IMR-90 (cell line): ENCODE measurements at regions not wholly inside any gene's neighbourhood (a gene's known extent, or its start where the extent isn't known, plus 50 kb on each side); places are given as distances from the start of the nearest gene placed in this dataset.

Experiments used
- ATAC-seq: fragments of 200-7000 bp; cut with Tn5 transposase; 2 replicates; pipeline ENCODE4 v1.9.1; 2020; ENCODE audit warnings: low read depth, mild to moderate bottlenecking, moderate library complexity
- BruUV-seq: library from RNA; stranded (reverse); fragments of 400-500 nt; replicated peaks from 2 replicates; lab custom pipeline; 2021; lab: Mats Ljungman, UMichigan
- CTCF ChIA-PET: fragments of 300-600 bp; formaldehyde crosslinking; extraction: SDS; loops from one replicate; lab custom pipeline; 2021; ENCODE audit warnings: antibody characterized with exemption; lab: Yijun Ruan, JAX
- POLR2A ChIA-PET: fragments of 300-600 bp; sonication (Branson Sonifier 250); formaldehyde crosslinking; loops from one replicate; lab custom pipeline; 2022; ENCODE audit warnings: antibody characterized with exemption; ENCODE audit not compliant: unreplicated experiment; lab: Charles Lee
- DNase-seq: peaks from one replicate; pipeline ENCODE4 v3.0.0; 2013
- H2AFZ ChIP-seq: replicated peaks from 2 replicates; pipeline ENCODE3; 2013; ENCODE audit warnings: low read length, mild to moderate bottlenecking; ENCODE audit not compliant: poor library complexity
- H2AK5ac ChIP-seq: 2 replicates; pipeline ENCODE4 v1.6.1; 2013; ENCODE audit warnings: low read depth, low read length, inconsistent platforms
- H2AK9ac ChIP-seq: replicated peaks from 2 replicates; pipeline ENCODE3; 2013; ENCODE audit warnings: mild to moderate bottlenecking, low read depth, low read length, moderate library complexity; ENCODE audit not compliant: poor library complexity
- H2BK120ac ChIP-seq: 2 replicates; pipeline ENCODE4 v1.6.1; 2013; ENCODE audit warnings: low read depth, low read length, inconsistent platforms
- H2BK15ac ChIP-seq: 3 replicates; pipeline ENCODE4 v1.6.1; 2013; ENCODE audit warnings: low read depth, low read length, inconsistent platforms
- H2BK20ac ChIP-seq: 2 replicates; pipeline ENCODE4 v1.6.1; 2013; ENCODE audit warnings: low read depth, mild to moderate bottlenecking, inconsistent platforms, low read length, moderate library complexity
- H2BK5ac ChIP-seq: 2 replicates; pipeline ENCODE4 v1.6.1; 2013; ENCODE audit warnings: mild to moderate bottlenecking, low read depth, low read length, inconsistent platforms; ENCODE audit not compliant: poor library complexity, severe bottlenecking
- H3K14ac ChIP-seq: replicated peaks from 2 replicates; pipeline ENCODE4 v1.6.1; 2013; ENCODE audit warnings: low read depth, low read length, inconsistent platforms
- H3K18ac ChIP-seq: 2 replicates; pipeline ENCODE4 v1.6.1; 2013; ENCODE audit warnings: low read depth, low read length, control low read depth
- H3K23ac ChIP-seq: 2 replicates; pipeline ENCODE4 v1.6.1; 2013; ENCODE audit warnings: low read depth, low read length, inconsistent platforms
- H3K27ac ChIP-seq: 2 replicates; pipeline ENCODE4 v1.5.1; 2013; ENCODE audit warnings: mild to moderate bottlenecking, control low read depth, low read length; ENCODE audit not compliant: insufficient read depth
- H3K27me3 ChIP-seq: 2 replicates; pipeline ENCODE4 v1.6.1; 2013; ENCODE audit warnings: low read length; ENCODE audit not compliant: control insufficient read depth, insufficient read depth
- H3K36me3 ChIP-seq: 2 replicates; pipeline ENCODE4 v1.6.1; 2013; ENCODE audit warnings: low read length, mixed read lengths; ENCODE audit not compliant: control insufficient read depth, insufficient read depth
- H3K4ac ChIP-seq: 2 replicates; pipeline ENCODE4 v1.6.1; 2013; ENCODE audit warnings: low read depth, low read length, inconsistent platforms
- H3K4me1 ChIP-seq: 2 replicates; pipeline ENCODE4 v1.6.1; 2013; ENCODE audit warnings: low read length, mixed read lengths; ENCODE audit not compliant: control insufficient read depth, insufficient read depth
- H3K4me2 ChIP-seq: 2 replicates; pipeline ENCODE4 v1.6.1; 2013; ENCODE audit warnings: low read depth, mild to moderate bottlenecking, control low read depth, low read length, moderate library complexity
- H3K4me3 ChIP-seq: 2 replicates; pipeline ENCODE4 v1.5.1; 2013; ENCODE audit warnings: low read depth, mild to moderate bottlenecking, control low read depth, low read length, moderate library complexity; ENCODE audit not compliant: insufficient read depth
- H3K56ac ChIP-seq: 2 replicates; pipeline ENCODE4 v1.6.1; 2013; ENCODE audit warnings: low read length, inconsistent platforms; ENCODE audit not compliant: insufficient read depth; ENCODE audit errors: extremely low read depth
- H3K79me1 ChIP-seq, 2 experiments: 2 replicates each; pipeline ENCODE4 v1.6.1; 2013; ENCODE audit warnings: low read length in 2 of 2, inconsistent platforms in 1 of 2, low read depth in 1 of 2
- H3K9ac ChIP-seq: 2 replicates; pipeline ENCODE4 v1.6.1; 2013; ENCODE audit warnings: low read depth, low read length, control low read depth
- H3K9me1 ChIP-seq: 2 replicates; pipeline ENCODE4 v1.6.1; 2013; ENCODE audit warnings: low read length, inconsistent platforms; ENCODE audit not compliant: insufficient read depth
- H3K9me3 ChIP-seq: 2 replicates; pipeline ENCODE4 v1.6.1; 2013; ENCODE audit warnings: low read length; ENCODE audit not compliant: control insufficient read depth, insufficient read depth
- H4K20me1 ChIP-seq: 2 replicates; pipeline ENCODE4 v1.6.1; 2013; ENCODE audit warnings: low read length, inconsistent platforms; ENCODE audit not compliant: insufficient read depth
- H4K5ac ChIP-seq: 2 replicates; pipeline ENCODE4 v1.6.1; 2013; ENCODE audit warnings: mild to moderate bottlenecking, low read depth, low read length, control low read depth
- H4K8ac ChIP-seq, 2 experiments: 2 replicates each; pipeline ENCODE4 v1.6.1; 2013; ENCODE audit warnings: low read depth in 2 of 2, low read length in 2 of 2, control low read depth in 1 of 2, inconsistent platforms in 1 of 2
- H4K91ac ChIP-seq: 2 replicates; pipeline ENCODE4 v1.6.1; 2013; ENCODE audit warnings: low read depth, low read length, inconsistent platforms; ENCODE audit not compliant: insufficient read depth
- BHLHE40 ChIP-seq: fragments of 150-350 bp; IDR thresholded peaks from 2 replicates; pipeline ENCODE4 v1.6.1; 2016; ENCODE audit warnings: mild to moderate bottlenecking, low read depth, low read length
- CEBPB ChIP-seq: IDR thresholded peaks from 2 replicates; pipeline ENCODE4 v1.6.1; 2012; ENCODE audit warnings: low read depth, low read length, improper control_type of control experiment
- CHD1 ChIP-seq: IDR thresholded peaks from 2 replicates; pipeline ENCODE4 v1.6.1; 2012; ENCODE audit warnings: low read depth, low read length, improper control_type of control experiment
- CTCF ChIP-seq: conservative IDR thresholded peaks from 2 replicates; pipeline ENCODE4 v1.5.1; 2012; ENCODE audit warnings: mild to moderate bottlenecking, low read depth, low read length, improper control_type of control experiment
- ELK1 ChIP-seq: fragments of 150-350 bp; IDR thresholded peaks from 2 replicates; pipeline ENCODE4 v1.6.1; 2016; ENCODE audit warnings: low read depth, mild to moderate bottlenecking, low read length, moderate library complexity, borderline replicate concordance
- MAFK ChIP-seq: IDR thresholded peaks from 2 replicates; pipeline ENCODE4 v1.6.1; 2012; ENCODE audit warnings: low read depth, low read length, improper control_type of control experiment
- MAZ ChIP-seq: IDR thresholded peaks from 2 replicates; pipeline ENCODE4 v1.6.1; 2012; ENCODE audit warnings: low read depth, mild to moderate bottlenecking, low read length, improper control_type of control experiment, moderate library complexity, borderline replicate concordance
- MXI1 ChIP-seq: IDR thresholded peaks from 2 replicates; pipeline ENCODE4 v1.6.1; 2012; ENCODE audit warnings: low read depth, mild to moderate bottlenecking, low read length, moderate library complexity, borderline replicate concordance
- NFE2L2 ChIP-seq: fragments of 150-350 bp; IDR thresholded peaks from 2 replicates; pipeline ENCODE4 v1.6.1; 2016; ENCODE audit warnings: low read depth, mild to moderate bottlenecking, low read length
- POLR2A ChIP-seq: IDR thresholded peaks from 2 replicates; pipeline ENCODE4 v1.6.1; 2012; ENCODE audit warnings: mild to moderate bottlenecking, low read depth, low read length
- RAD21 ChIP-seq: IDR thresholded peaks from 2 replicates; pipeline ENCODE4 v1.6.1; 2012; ENCODE audit warnings: low read length, improper control_type of control experiment
- RCOR1 ChIP-seq: IDR thresholded peaks from 2 replicates; pipeline ENCODE4 v1.6.1; 2012; ENCODE audit warnings: mild to moderate bottlenecking, low read length, improper control_type of control experiment; ENCODE audit not compliant: insufficient replicate concordance
- RFX5 ChIP-seq: IDR thresholded peaks from 2 replicates; pipeline ENCODE4 v1.8.0; 2012; ENCODE audit warnings: low read depth, mild to moderate bottlenecking, low read length, moderate library complexity
- SMC3 ChIP-seq: fragments of 150-350 bp; IDR thresholded peaks from 2 replicates; pipeline ENCODE4 v1.6.1; 2016; ENCODE audit warnings: low read depth, mild to moderate bottlenecking, antibody characterized with exemption, low read length, moderate library complexity
- USF2 ChIP-seq: fragments of 150-350 bp; IDR thresholded peaks from 2 replicates; pipeline ENCODE4 v1.6.1; 2017; ENCODE audit warnings: mild to moderate bottlenecking, antibody characterized with exemption, low read length, low read depth
- WGBS, 2 experiments: methylation state at CpG; one replicate each; pipeline versions ENCODE4 v1.1.5 to v1.1.7; 2013; ENCODE audit warnings: missing lambda C conversion rate in 2 of 2; ENCODE audit not compliant: insufficient read length in 1 of 2; ENCODE audit errors: extremely low coverage in 2 of 2; 5-methylcytosine and 5-hydroxymethylcytosine counted together
- dilution Hi-C: fragments of 300-500 bp; cut with HindIII; formaldehyde crosslinking; loops from one replicate; pipeline ENCODE4 v1.14.3; 2018; ENCODE audit warnings: low sequenced_read_pairs; ENCODE audit not compliant: unreplicated experiment
- in situ Hi-C: fragments of 300-500 bp; cut with MboI; formaldehyde crosslinking; loops from 3 replicates; pipeline ENCODE4 v1.14.3; 2019; ENCODE audit warnings: low sequenced_read_pairs, inconsistent platforms, mixed read lengths
- intact Hi-C: fragments of 100-400 bp; cut with micrococcal nuclease; formaldehyde crosslinking; loops from 2 replicates; pipeline ENCODE4 v1.10.0; 2022

GRCh38 chr2:186101616-186102015, 363.0 kb downstream of the FSIP2 start:
- intact Hi-C loops, result no loop called here
- Histone ChIP-seq H2BK20ac (no peak overlapping the region), H2AK5ac (no peak overlapping the region), H4K91ac (no peak overlapping the region), H3K27me3 (no peaks in the 10 kb centered on the region), H4K5ac (no peak overlapping the region), H2AFZ (no peak overlapping the region), H3K9me1 (no peaks in the 10 kb centered on the region), H3K23ac (no peak overlapping the region), H2AK9ac (no peak overlapping the region), H2BK5ac (no peak overlapping the region), H4K20me1 (no peaks in the 10 kb centered on the region), H3K14ac (no peak overlapping the region), H2BK15ac (no peak overlapping the region), H3K79me1 (no peaks in the 10 kb centered on the region), H3K36me3 (no peaks in the 10 kb centered on the region), H3K4me1 (no peaks in the 10 kb centered on the region), H3K9me3 (no peaks in the 10 kb centered on the region), H3K56ac (no peak overlapping the region; the same call in 1 of the 2 replicates), H4K8ac (no peak overlapping the region), H2BK120ac (no peak overlapping the region), H3K18ac (no peak overlapping the region), H3K4ac (no peak overlapping the region), H3K9ac (no peak overlapping the region), H3K27ac (no peak overlapping the region), H3K4me3 (no peak overlapping the region), H3K4me2 (no peak overlapping the region)
- in situ Hi-C loops, result no loop called here
- dilution Hi-C loops, result no loop called here
- DNase-seq (no peak), ATAC-seq (no peak)
- BruUV-seq, result no TSS peak
- WGBS, 2 experiments, result no CpG with 5 or more reads among the region's 3 CpGs
- POLR2A ChIA-PET, result no interaction called here
- TF ChIP-seq CHD1 (no peak), RCOR1 (no peak), CTCF (no peak), RAD21 (no peak), USF2 (no peak), NFE2L2 (no peak), SMC3 (no peak), MAFK (no peak), ELK1 (no peak), POLR2A (no peak), MAZ (no peak), BHLHE40 (no peak), CEBPB (no peak), MXI1 (no peak), RFX5 (no peak)
- CTCF ChIA-PET, result no interaction called here
